ENCODE measurements at regions not wholly inside any gene's neighbourhood (a gene's known extent, or its start where the extent isn't known, plus 50 kb on each side); places are given as distances from the start of the nearest gene placed in this dataset.

GRCh38 chr14:94961386-94962165 lies 191.7 kb upstream of the GSC start:
- no peak for DNase-seq (ENCODE audit: insufficient read length, low spot score)
- no peak for FAIRE-seq

GRCh38 chr14:94960285-94961001 lies 190.5 kb upstream of the GSC start:
- DNase-seq (ENCODE audit: insufficient read length, low spot score) (no peak), FAIRE-seq (no peak)

- DNase-seq (ENCODE audit: insufficient read length, low spot score) (no peak), FAIRE-seq (no peak)
These were observed 183.8 kb upstream of the GSC start for GRCh38 chr14:94953541-94954260.

- DNase-seq (ENCODE audit: insufficient read length, low spot score) (no peak), FAIRE-seq (no peak)
These were observed 182.2 kb upstream of the GSC start for GRCh38 chr14:94952097-94952496.

GRCh38 chr14:94946244-94946643 lies 176.3 kb upstream of the GSC start:
- DNase-seq (ENCODE audit: insufficient read length, low spot score) (no peak), FAIRE-seq (no peak)

- DNase-seq (ENCODE audit: insufficient read length, low spot score) = no peak
- no peak for FAIRE-seq
These were observed 175.7 kb upstream of the GSC start for GRCh38 chr14:94945615-94946014.

GRCh38 chr14:94944636-94945258 lies 174.8 kb upstream of the GSC start:
- FAIRE-seq (no peak), DNase-seq (ENCODE audit: insufficient read length, low spot score) (no peak)

GRCh38 chr14:94942601-94943000 lies 172.7 kb upstream of the GSC start:
- DNase-seq (ENCODE audit: insufficient read length, low spot score) (no peak), FAIRE-seq (no peak)

GRCh38 chr14:94941311-94941710 lies 171.4 kb upstream of the GSC start:
- no peak for FAIRE-seq
- DNase-seq (ENCODE audit: insufficient read length, low spot score) = no peak

GRCh38 chr14:94940263-94940993 lies 170.5 kb upstream of the GSC start:
- FAIRE-seq = no peak
- DNase-seq (ENCODE audit: insufficient read length, low spot score) = no peak

GRCh38 chr14:94938016-94938415 lies 168.1 kb upstream of the GSC start:
- no peak for DNase-seq (ENCODE audit: insufficient read length, low spot score)
- no peak for FAIRE-seq

- DNase-seq (ENCODE audit: insufficient read length, low spot score) (no peak), FAIRE-seq (no peak)
These were observed 167.2 kb upstream of the GSC start for GRCh38 chr14:94936901-94937685.

GRCh38 chr14:94936401-94936892 lies 166.5 kb upstream of the GSC start:
- DNase-seq (ENCODE audit: insufficient read length, low spot score) = no peak
- FAIRE-seq = no peak

GRCh38 chr14:94935706-94936300 lies 165.9 kb upstream of the GSC start:
- DNase-seq (ENCODE audit: insufficient read length, low spot score) = no peak
- no peak for FAIRE-seq

- no peak for FAIRE-seq
- DNase-seq (ENCODE audit: insufficient read length, low spot score) = no peak
These were observed 164.4 kb upstream of the GSC start for GRCh38 chr14:94934276-94934810.

GRCh38 chr14:94933486-94933885 lies 163.6 kb upstream of the GSC start:
- DNase-seq (ENCODE audit: insufficient read length, low spot score) (no peak), FAIRE-seq (no peak)

GRCh38 chr14:94932589-94932988 lies 162.7 kb upstream of the GSC start:
- no peak for DNase-seq (ENCODE audit: insufficient read length, low spot score)
- no peak for FAIRE-seq

GRCh38 chr14:94930690-94931089 lies 160.8 kb upstream of the GSC start:
- FAIRE-seq (no peak), DNase-seq (ENCODE audit: insufficient read length, low spot score) (no peak)

GRCh38 chr14:94929354-94929753 lies 159.4 kb upstream of the GSC start:
- no peak for FAIRE-seq

More at GRCh38 chr14:94929354-94929753, 159.4 kb upstream of the GSC start:
- DNase-seq (ENCODE audit: insufficient read length, low spot score) = no peak
